ENCODE measurements at regions not wholly inside any gene's neighbourhood (a gene's known extent, or its start where the extent isn't known, plus 50 kb on each side); places are given as distances from the start of the nearest gene placed in this dataset.
A peak's percentile ranks its signal among the peaks of the same experiment; 100 is the strongest.

GRCh38 chr16:56140645-56141044 lies 50.6 kb upstream of the GNAO1 start:
- H3K36me3 Mint-ChIP-seq (ENCODE audit: insufficient read depth): no peaks in the 10 kb centered on the region
- no peaks in the 10 kb centered on the region for H3K9me3 Mint-ChIP-seq
- no peak for DNase-seq
- no peak for ATAC-seq (replicated peaks)
- peaks cover 7 to 9% of the 10 kb centered on the region in 2 donors for H3K4me1 Mint-ChIP-seq (ENCODE audit: low read depth in 2 of 2)
- no peak overlapping the region for H3K27ac Mint-ChIP-seq
- H3K4me3 Mint-ChIP-seq: no peak overlapping the region
- peaks cover 8 to 24% of the 10 kb centered on the region in 2 donors for H3K27me3 Mint-ChIP-seq

- H3K36me3 Mint-ChIP-seq (ENCODE audit: insufficient read depth): no peaks in the 10 kb centered on the region
- H3K9me3 Mint-ChIP-seq: no peaks in the 10 kb centered on the region
- peak overlapping the region in 1 of 2 donors; percentile 16 for H3K27ac Mint-ChIP-seq
- H3K4me3 Mint-ChIP-seq: peak overlapping the region; percentile 13 to 43
- peak; percentile 65 for ATAC-seq (replicated peaks)
- peaks cover 7 to 9% of the 10 kb centered on the region in 2 donors for H3K4me1 Mint-ChIP-seq (ENCODE audit: low read depth in 2 of 2)
- no peaks in the 10 kb centered on the region for H3K27me3 Mint-ChIP-seq
- no peak for DNase-seq
Measured at GRCh38 chr16:56137269-56137668, 54.0 kb upstream of the GNAO1 start.

- Mint-ChIP-seq H3K27me3 (peaks cover 0 to 8% of the 10 kb centered on the region in 2 donors), H3K9me3 (no peaks in the 10 kb centered on the region), H3K4me3 (no peak overlapping the region), H3K27ac (no peak overlapping the region), H3K36me3 (ENCODE audit: insufficient read depth) (no peaks in the 10 kb centered on the region), H3K4me1 (ENCODE audit: low read depth in 2 of 2) (peaks cover 7 to 9% of the 10 kb centered on the region in 2 donors)
- DNase-seq (no peak), ATAC-seq (replicated peaks) (no peak)
Measured at GRCh38 chr16:56136256-56136655, 55.0 kb upstream of the GNAO1 start.

DNA sequence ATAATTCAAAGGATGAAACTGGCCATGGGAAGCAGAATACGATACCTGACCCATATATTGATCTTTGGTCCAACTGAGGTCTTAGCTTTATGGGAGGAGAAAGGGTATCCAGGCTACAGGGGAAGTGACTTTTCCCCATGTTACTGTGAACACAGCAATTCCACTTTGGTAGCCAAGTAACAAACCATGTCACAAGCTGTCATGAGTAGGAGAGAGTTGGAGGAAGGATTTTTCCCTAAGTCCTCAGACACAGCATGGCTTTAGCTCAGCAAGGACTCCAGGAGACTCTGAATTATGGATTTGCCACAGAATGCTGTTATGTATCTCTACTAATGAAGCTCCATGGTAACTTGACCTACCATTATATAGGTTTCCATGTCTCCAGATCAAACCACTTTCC lies 56.5 kb upstream of the GNAO1 start:
- H3K36me3 Mint-ChIP-seq (ENCODE audit: insufficient read depth): no peaks in the 10 kb centered on the region
- peaks cover 7 to 9% of the 10 kb centered on the region in 2 donors for H3K4me1 Mint-ChIP-seq (ENCODE audit: low read depth in 2 of 2)
- H3K27ac Mint-ChIP-seq: peak overlapping the region in 1 of 2 donors; percentile 8
- no peak for ATAC-seq (replicated peaks)
- no peak for DNase-seq
- no peaks in the 10 kb centered on the region for H3K9me3 Mint-ChIP-seq
- H3K4me3 Mint-ChIP-seq: no peak overlapping the region
- H3K27me3 Mint-ChIP-seq: peaks cover 7 to 23% of the 10 kb centered on the region in 2 donors

GRCh38 chr16:56125922-56126321 lies 65.4 kb upstream of the GNAO1 start:
- Mint-ChIP-seq H3K4me3 (no peak overlapping the region), H3K36me3 (ENCODE audit: insufficient read depth) (no peaks in the 10 kb centered on the region), H3K4me1 (ENCODE audit: low read depth in 2 of 2) (peaks cover 0 to under 1% of the 10 kb centered on the region in 2 donors), H3K9me3 (no peaks in the 10 kb centered on the region), H3K27ac (no peak overlapping the region), H3K27me3 (peaks cover 56 to 58% of the 10 kb centered on the region in 2 donors)
- no peak for ATAC-seq (replicated peaks)
- no peak for DNase-seq

GRCh38 chr16:56122251-56122650 lies 69.0 kb upstream of the GNAO1 start:
- Mint-ChIP-seq H3K4me1 (ENCODE audit: low read depth in 2 of 2) (peaks cover 0 to 8% of the 10 kb centered on the region in 2 donors), H3K4me3 (no peak overlapping the region), H3K27me3 (peaks cover 26 to 31% of the 10 kb centered on the region in 2 donors), H3K9me3 (no peaks in the 10 kb centered on the region), H3K36me3 (ENCODE audit: insufficient read depth) (no peaks in the 10 kb centered on the region), H3K27ac (no peak overlapping the region)
- DNase-seq (no peak), ATAC-seq (replicated peaks) (no peak)

- Mint-ChIP-seq H3K9me3 (no peaks in the 10 kb centered on the region), H3K4me1 (ENCODE audit: low read depth in 2 of 2) (peaks cover 0 to 8% of the 10 kb centered on the region in 2 donors), H3K27ac (no peak overlapping the region), H3K27me3 (peaks cover 18 to 25% of the 10 kb centered on the region in 2 donors), H3K4me3 (no peak overlapping the region), H3K36me3 (ENCODE audit: insufficient read depth) (no peaks in the 10 kb centered on the region)
- no peak for ATAC-seq (replicated peaks)
- no peak for DNase-seq
Measured at GRCh38 chr16:56121156-56121500, 70.2 kb upstream of the GNAO1 start.

DNA sequence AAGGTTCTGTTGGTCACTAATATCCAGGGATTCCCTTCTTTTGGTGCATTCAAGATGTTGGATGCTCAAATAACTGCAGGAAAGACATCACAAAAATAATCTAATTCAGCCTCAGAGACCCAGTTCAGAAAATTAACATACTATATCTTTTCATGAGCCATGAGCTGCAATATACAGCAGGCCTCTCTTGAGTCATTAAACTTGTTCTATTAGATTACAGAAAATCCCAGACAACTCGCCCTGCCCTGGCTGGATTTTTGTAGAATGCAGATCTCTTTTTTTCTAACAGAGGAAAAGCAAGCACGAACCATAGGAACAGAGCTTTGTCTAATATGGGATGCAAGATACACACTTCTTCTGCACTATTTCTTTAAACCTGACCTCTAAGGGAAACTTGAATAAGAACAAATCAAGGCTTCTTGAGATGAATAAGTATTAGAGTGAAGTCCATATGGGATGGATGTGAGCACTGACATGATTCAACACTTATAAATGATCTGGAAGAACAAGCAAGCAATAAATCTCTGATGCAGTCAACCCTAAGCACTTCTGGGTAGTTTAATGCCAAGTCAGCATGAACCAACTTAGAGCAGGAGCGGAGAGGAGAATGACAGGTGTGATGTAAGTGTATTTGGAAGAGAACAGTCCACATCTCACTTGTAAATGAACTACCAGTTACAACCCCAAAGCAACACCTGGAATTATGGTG lies 70.7 kb upstream of the GNAO1 start:
- no peak for DNase-seq
- Mint-ChIP-seq H3K4me3 (no peak overlapping the region), H3K27ac (no peak overlapping the region), H3K4me1 (ENCODE audit: low read depth in 2 of 2) (peaks cover 0 to 8% of the 10 kb centered on the region in 2 donors), H3K27me3 (peaks cover 16 to 20% of the 10 kb centered on the region in 2 donors), H3K9me3 (no peaks in the 10 kb centered on the region), H3K36me3 (ENCODE audit: insufficient read depth) (no peaks in the 10 kb centered on the region)
- ATAC-seq (replicated peaks): no peak

DNA sequence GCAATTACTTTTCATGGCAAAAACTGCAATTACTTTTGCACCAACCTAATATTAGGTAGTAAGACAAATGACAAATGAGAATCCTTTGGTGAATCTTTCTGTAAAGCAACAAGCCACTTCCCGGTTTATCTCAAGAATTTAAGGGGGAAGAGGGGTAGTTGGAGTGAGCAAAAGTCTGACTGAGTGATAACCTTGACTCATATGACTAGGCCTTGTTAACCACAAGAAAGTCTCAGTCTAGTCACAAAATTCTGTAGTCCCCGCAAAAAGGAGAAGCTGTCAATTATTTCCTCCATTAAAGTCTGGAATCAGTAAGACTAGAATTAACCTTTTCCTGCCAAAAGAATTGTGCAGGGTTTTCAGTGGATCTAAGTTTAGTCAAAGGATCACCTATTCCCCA lies 72.2 kb upstream of the GNAO1 start:
- no peak for ATAC-seq (replicated peaks)
- peaks cover 0 to 8% of the 10 kb centered on the region in 2 donors for H3K4me1 Mint-ChIP-seq (ENCODE audit: low read depth in 2 of 2)
- no peak overlapping the region for H3K4me3 Mint-ChIP-seq
- no peaks in the 10 kb centered on the region for H3K9me3 Mint-ChIP-seq
- no peak for DNase-seq
- no peak overlapping the region for H3K27ac Mint-ChIP-seq
- peaks cover 5 to 9% of the 10 kb centered on the region in 2 donors for H3K27me3 Mint-ChIP-seq
- H3K36me3 Mint-ChIP-seq (ENCODE audit: insufficient read depth): no peaks in the 10 kb centered on the region

GRCh38 chr16:56116577-56116964 lies 74.7 kb upstream of the GNAO1 start:
- Mint-ChIP-seq H3K36me3 (ENCODE audit: insufficient read depth) (no peaks in the 10 kb centered on the region), H3K9me3 (no peaks in the 10 kb centered on the region), H3K27me3 (no peaks in the 10 kb centered on the region), H3K4me1 (ENCODE audit: low read depth in 2 of 2) (peaks cover 0 to 8% of the 10 kb centered on the region in 2 donors), H3K27ac (no peak overlapping the region), H3K4me3 (no peak overlapping the region)
- DNase-seq: no peak
- no peak for ATAC-seq (replicated peaks)

DNA sequence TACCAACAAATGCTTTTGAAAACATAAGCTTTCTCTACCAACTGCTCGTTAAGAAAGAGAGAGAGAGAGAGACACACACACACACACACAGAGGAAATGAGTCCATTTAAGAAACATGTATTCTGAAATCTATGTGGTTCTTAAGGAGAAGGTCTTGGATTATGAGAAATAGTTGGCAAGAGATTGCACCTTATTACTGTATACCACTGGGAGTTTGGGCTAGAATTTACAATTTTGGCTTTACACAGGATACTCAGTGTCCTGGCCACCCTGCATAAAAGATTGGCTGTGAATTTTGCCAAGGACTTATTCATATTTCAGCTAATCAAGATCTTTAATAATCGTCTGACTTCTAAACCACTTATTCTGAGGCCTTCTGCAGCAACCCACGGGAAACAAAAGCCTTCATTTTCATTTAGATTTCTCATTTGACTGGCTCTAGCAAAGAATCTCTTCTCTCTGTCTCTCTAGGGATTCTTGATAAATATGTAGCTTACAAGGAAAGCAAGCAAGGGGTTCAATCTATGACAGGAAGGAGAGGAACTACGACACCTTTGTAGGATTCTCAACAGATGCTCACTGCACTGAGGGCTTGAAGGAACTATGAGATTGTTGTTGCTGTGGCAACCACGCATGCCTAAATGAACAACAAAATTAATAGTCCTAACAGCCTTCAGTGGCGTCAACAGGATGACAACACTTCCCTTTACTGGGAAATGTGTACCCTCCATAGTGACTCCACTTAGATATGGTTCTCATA lies 75.3 kb upstream of the GNAO1 start:
- Mint-ChIP-seq H3K27ac (no peak overlapping the region), H3K27me3 (no peaks in the 10 kb centered on the region), H3K36me3 (ENCODE audit: insufficient read depth) (no peaks in the 10 kb centered on the region), H3K4me1 (ENCODE audit: low read depth in 2 of 2) (peaks cover 0 to 8% of the 10 kb centered on the region in 2 donors), H3K9me3 (no peaks in the 10 kb centered on the region), H3K4me3 (no peak overlapping the region)
- ATAC-seq (replicated peaks) (no peak), DNase-seq (no peak)

DNA sequence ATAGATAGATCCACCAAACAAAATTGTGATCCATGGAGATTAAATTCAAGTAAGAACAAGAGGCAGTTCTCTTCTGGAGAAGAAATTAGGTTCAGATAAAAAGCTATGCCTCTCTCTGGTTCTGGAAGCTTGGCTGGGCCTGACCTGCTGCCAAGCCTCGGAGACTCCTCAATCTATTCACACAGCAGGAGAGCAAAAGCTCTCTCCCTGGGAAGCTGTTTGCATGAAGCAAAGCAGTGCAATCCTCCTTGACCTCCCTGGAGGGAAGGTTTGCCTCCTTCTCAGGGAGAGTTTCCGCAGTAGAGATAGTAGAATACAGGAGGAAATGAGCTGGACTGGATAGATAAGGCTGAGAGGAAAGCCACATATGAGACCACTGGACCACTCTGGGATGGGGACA lies 78.1 kb upstream of the GNAO1 start:
- no peaks in the 10 kb centered on the region for H3K36me3 Mint-ChIP-seq (ENCODE audit: insufficient read depth)
- ATAC-seq (replicated peaks): no peak
- DNase-seq: no peak
- no peak overlapping the region for H3K4me3 Mint-ChIP-seq
- no peaks in the 10 kb centered on the region for H3K9me3 Mint-ChIP-seq
- no peaks in the 10 kb centered on the region for H3K27me3 Mint-ChIP-seq
- H3K4me1 Mint-ChIP-seq (ENCODE audit: low read depth in 2 of 2): no peaks in the 10 kb centered on the region
- no peak overlapping the region for H3K27ac Mint-ChIP-seq

DNA sequence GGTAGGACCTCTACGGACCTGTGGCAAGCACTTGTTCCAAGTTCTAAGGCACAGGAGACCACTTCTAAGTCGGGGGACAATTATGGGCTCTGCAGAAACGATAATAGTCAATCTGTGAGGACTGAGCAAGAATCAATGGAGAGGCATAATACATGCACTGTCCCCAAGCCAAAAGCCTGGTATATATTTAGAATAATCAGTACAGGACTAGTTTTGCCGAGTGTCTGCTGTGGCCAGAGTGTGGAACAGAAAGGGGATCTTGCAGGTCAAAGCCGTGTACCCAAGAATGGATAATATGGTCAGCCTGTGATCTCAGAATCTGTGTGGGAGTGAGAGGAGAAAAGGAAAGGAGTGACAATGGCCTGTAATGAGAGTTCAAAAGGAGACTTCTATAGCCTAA lies 80.2 kb upstream of the GNAO1 start:
- no peaks in the 10 kb centered on the region for H3K36me3 Mint-ChIP-seq (ENCODE audit: insufficient read depth)
- H3K4me1 Mint-ChIP-seq (ENCODE audit: low read depth in 2 of 2): no peaks in the 10 kb centered on the region
- no peak overlapping the region for H3K4me3 Mint-ChIP-seq
- H3K27ac Mint-ChIP-seq: no peak overlapping the region
- no peaks in the 10 kb centered on the region for H3K9me3 Mint-ChIP-seq
- H3K27me3 Mint-ChIP-seq: no peaks in the 10 kb centered on the region
- DNase-seq (no peak), ATAC-seq (replicated peaks) (no peak)

- H3K36me3 Mint-ChIP-seq (ENCODE audit: insufficient read depth): no peaks in the 10 kb centered on the region
- no peaks in the 10 kb centered on the region for H3K4me1 Mint-ChIP-seq (ENCODE audit: low read depth in 2 of 2)
- H3K27ac Mint-ChIP-seq: no peak overlapping the region
- H3K9me3 Mint-ChIP-seq: no peaks in the 10 kb centered on the region
- H3K4me3 Mint-ChIP-seq: no peak overlapping the region
- no peak for ATAC-seq (replicated peaks)
- DNase-seq: no peak
- H3K27me3 Mint-ChIP-seq: peaks cover 6% of the 10 kb centered on the region in 2 donors
Measured at GRCh38 chr16:56109994-56110393, 81.3 kb upstream of the GNAO1 start.

Measured in effector memory CD8-positive, alpha-beta T cell (primary cell).